A549 (cell line): ENCODE measurements at regions not wholly inside any gene's neighbourhood (a gene's known extent, or its start where the extent isn't known, plus 50 kb on each side); places are given as distances from the start of the nearest gene placed in this dataset.

Experiments used
- ATAC-seq, 2 experiments: fragments of 200-7000 bp in 1 of 2; fragments of >200 bp in 1 of 2; cut with Nextera tagmentation in 1 of 2; cut with Tn5 transposase in 1 of 2; 3 replicates each; pipeline versions ENCODE4 v1.8.0 to v1.9.1; 2018 to 2020; ENCODE audit warnings: mild to moderate bottlenecking in 1 of 2, moderate library complexity in 1 of 2
- CTCF ChIA-PET: fragments of 300-600 bp; sonication (Branson Sonifier 250); formaldehyde crosslinking; extraction: SDS; loops from one replicate; lab custom pipeline; 2021; ENCODE audit warnings: antibody characterized with exemption, inconsistent platforms; lab: Yijun Ruan, JAX
- POLR2A ChIA-PET: fragments of 350-600 bp; formaldehyde crosslinking; extraction: SDS; loops from one replicate; lab custom pipeline; 2021; ENCODE audit warnings: antibody characterized with exemption, inconsistent platforms; lab: Yijun Ruan, JAX
- DNase-seq, 2 experiments: peaks; one replicate each; pipeline versions ENCODE4 v3.0.0 to v3.0.0-alpha.2; 2011 to 2016; ENCODE audit warnings: low read depth in 1 of 2, low spot score in 1 of 2
- FAIRE-seq: peaks from 2 replicates; lab custom pipeline; 2011; peaks lifted over from hg19 to GRCh38; lab: Jason Lieb, UNC
- H3K27ac ChIP-seq, 2 experiments: fragments of >200 bp; sonication (Bioruptor Twin); formaldehyde crosslinking; 3 replicates each; pipeline ENCODE4 v1.5.1; 2016 to 2017
- H3K4me1 ChIP-seq: fragments of >200 bp; sonication (Bioruptor Twin); formaldehyde crosslinking; 3 replicates; pipeline ENCODE4 v1.6.1; 2016
- H3K4me2 ChIP-seq: fragments of >200 bp; sonication (Bioruptor Twin); formaldehyde crosslinking; 3 replicates; pipeline ENCODE4 v1.6.1; 2016
- H3K4me3 ChIP-seq: fragments of >200 bp; sonication (Bioruptor Twin); formaldehyde crosslinking; 3 replicates; pipeline ENCODE4 v1.5.1; 2016
- H3K9me3 ChIP-seq: fragments of >200 bp; sonication (Bioruptor Twin); formaldehyde crosslinking; 3 replicates; pipeline ENCODE4 v1.6.1; 2016
- BHLHE40 ChIP-seq: IDR thresholded peaks from 2 replicates; pipeline ENCODE4 v1.6.1; 2012; ENCODE audit warnings: low read depth, low read length, inconsistent platforms
- CEBPB ChIP-seq, 2 experiments: fragments of >200 bp in 1 of 2; sonication (Bioruptor Twin) in 1 of 2; formaldehyde crosslinking in 1 of 2; IDR thresholded peaks; 2 replicates each; pipeline ENCODE4 v1.6.1; 2012 to 2016
- CHD2 ChIP-seq: fragments of 150-350 bp; IDR thresholded peaks from 2 replicates; pipeline ENCODE4 v1.6.1; 2014; ENCODE audit warnings: low read length; ENCODE audit not compliant: partially characterized antibody
- CHD4 ChIP-seq: fragments of 200-600 bp; sonication (generic); IDR thresholded peaks from 2 replicates; pipeline ENCODE4 v1.6.1; 2016; ENCODE audit warnings: antibody characterized with exemption, mild to moderate bottlenecking, borderline replicate concordance
- EHMT2 ChIP-seq: fragments of 200-600 bp; sonication (generic); IDR thresholded peaks from 2 replicates; pipeline ENCODE4 v1.6.1; 2016; ENCODE audit warnings: antibody characterized with exemption, low read depth, mild to moderate bottlenecking, moderate library complexity
- ELK1 ChIP-seq: fragments of 150-350 bp; IDR thresholded peaks from 2 replicates; pipeline ENCODE4 v1.6.1; 2014; ENCODE audit warnings: low read depth, mild to moderate bottlenecking, low read length
- ESRRA ChIP-seq: fragments of 150-350 bp; IDR thresholded peaks from 2 replicates; pipeline ENCODE4 v1.6.1; 2014; ENCODE audit warnings: mild to moderate bottlenecking, low read length, borderline replicate concordance
- HOXB5 ChIP-seq: fragments of 250-450 bp; sonication (Bioruptor Pico); IDR thresholded peaks from 2 replicates; pipeline ENCODE4 v1.5.0; 2020; ENCODE audit warnings: mild to moderate bottlenecking, moderate library complexity
- JUN ChIP-seq, 2 experiments: fragments of >200 bp; sonication (Bioruptor Twin); formaldehyde crosslinking; IDR thresholded peaks; 2 replicates in 1 of 2; 3 replicates in 1 of 2; pipeline ENCODE4 v1.6.1; 2016 to 2017
- KDM1A ChIP-seq: fragments of 200-600 bp; sonication (generic); IDR thresholded peaks from 2 replicates; pipeline ENCODE4 v1.6.1; 2016; ENCODE audit warnings: low read depth, mild to moderate bottlenecking
- MAFK ChIP-seq: fragments of 450-650 bp; IDR thresholded peaks from 2 replicates; pipeline ENCODE4 v1.6.1; 2014; ENCODE audit not compliant: partially characterized antibody
- NPAS2 ChIP-seq: fragments of 250-450 bp; sonication (Bioruptor Pico); IDR thresholded peaks from 2 replicates; pipeline ENCODE4 v1.8.0; 2022; ENCODE audit warnings: mild to moderate bottlenecking, moderate library complexity, borderline replicate concordance
- POLR2AphosphoS2 ChIP-seq: conservative IDR thresholded peaks from 2 replicates; pipeline ENCODE4 v1.6.1; 2012; ENCODE audit warnings: low read length, improper control_type of control experiment, inconsistent platforms
- RFX5 ChIP-seq: fragments of 450-650 bp; IDR thresholded peaks from 2 replicates; pipeline ENCODE4 v1.7.1; 2014; ENCODE audit warnings: antibody characterized with exemption, mild to moderate bottlenecking, moderate library complexity
- RNF2 ChIP-seq: fragments of 200-600 bp; sonication (generic); IDR thresholded peaks from 2 replicates; pipeline ENCODE4 v1.6.1; 2016; ENCODE audit warnings: low read depth, mild to moderate bottlenecking, antibody characterized with exemption, moderate library complexity, borderline replicate concordance
- SMC3 ChIP-seq: fragments of >200 bp; sonication (Bioruptor Twin); formaldehyde crosslinking; IDR thresholded peaks from 3 replicates; pipeline ENCODE4 v1.6.1; 2018; ENCODE audit warnings: inconsistent platforms
- TFCP2L1 ChIP-seq: fragments of 250-450 bp; sonication (Bioruptor Pico); IDR thresholded peaks from 2 replicates; pipeline ENCODE4 v1.5.0; 2021; ENCODE audit warnings: mild to moderate bottlenecking
- ZNF302 ChIP-seq: fragments of 250-450 bp; sonication (Bioruptor Pico); IDR thresholded peaks from 2 replicates; pipeline ENCODE4 v1.9.0; 2021; ENCODE audit warnings: inconsistent platforms, mild to moderate bottlenecking, moderate library complexity
- WGBS: methylation state at CpG from one replicate; pipeline ENCODE4 v1.1.6; 2017; ENCODE audit errors: missing lambda C conversion rate; 5-methylcytosine and 5-hydroxymethylcytosine counted together
- TF ChIP-seq, protein P1 (sequence below): fragments of >200 bp; sonication (Bioruptor Twin); formaldehyde crosslinking; IDR thresholded peaks from 3 replicates; pipeline ENCODE4 v1.5.1; 2016
- TF ChIP-seq, protein P2 (sequence below): IDR thresholded peaks from 2 replicates; pipeline ENCODE4 v1.6.1; 2012
- TF ChIP-seq, protein P3 (sequence below): IDR thresholded peaks from 2 replicates; pipeline ENCODE4 v1.6.1; 2012; ENCODE audit warnings: low read depth, borderline replicate concordance

GRCh38 chr6:144951730-144952437, 666.7 kb downstream of the UTRN start:
- FAIRE-seq (no peak), ATAC-seq (no peak)
- no peak overlapping the region for H3K27ac ChIP-seq
- WGBS: 82% methylated on average over 3 of the region's 3 CpGs
- POLR2A ChIA-PET: no interaction called here
- CTCF ChIA-PET: no interaction called here
- H3K4me1 ChIP-seq: peaks cover 20% of the 10 kb centered on the region; the same call in 2 of the 3 replicates
- TF ChIP-seq RFX5 (no peak), KDM1A (no peak), JUN (IDR thresholded peaks at IDR 0.05) (no peak), HOXB5 (CRISPR knock-in tag) (no peak), ESRRA (no peak)
- TF ChIP-seq, protein P1, sequence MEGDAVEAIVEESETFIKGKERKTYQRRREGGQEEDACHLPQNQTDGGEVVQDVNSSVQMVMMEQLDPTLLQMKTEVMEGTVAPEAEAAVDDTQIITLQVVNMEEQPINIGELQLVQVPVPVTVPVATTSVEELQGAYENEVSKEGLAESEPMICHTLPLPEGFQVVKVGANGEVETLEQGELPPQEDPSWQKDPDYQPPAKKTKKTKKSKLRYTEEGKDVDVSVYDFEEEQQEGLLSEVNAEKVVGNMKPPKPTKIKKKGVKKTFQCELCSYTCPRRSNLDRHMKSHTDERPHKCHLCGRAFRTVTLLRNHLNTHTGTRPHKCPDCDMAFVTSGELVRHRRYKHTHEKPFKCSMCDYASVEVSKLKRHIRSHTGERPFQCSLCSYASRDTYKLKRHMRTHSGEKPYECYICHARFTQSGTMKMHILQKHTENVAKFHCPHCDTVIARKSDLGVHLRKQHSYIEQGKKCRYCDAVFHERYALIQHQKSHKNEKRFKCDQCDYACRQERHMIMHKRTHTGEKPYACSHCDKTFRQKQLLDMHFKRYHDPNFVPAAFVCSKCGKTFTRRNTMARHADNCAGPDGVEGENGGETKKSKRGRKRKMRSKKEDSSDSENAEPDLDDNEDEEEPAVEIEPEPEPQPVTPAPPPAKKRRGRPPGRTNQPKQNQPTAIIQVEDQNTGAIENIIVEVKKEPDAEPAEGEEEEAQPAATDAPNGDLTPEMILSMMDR: no peak
- TF ChIP-seq, all 56 proteins: peak for 0
- DNase-seq: no peak
- no peak overlapping the region for H3K4me2 ChIP-seq
- no peaks in the 10 kb centered on the region for H3K9me3 ChIP-seq
- no peak overlapping the region for H3K4me3 ChIP-seq

DNA sequence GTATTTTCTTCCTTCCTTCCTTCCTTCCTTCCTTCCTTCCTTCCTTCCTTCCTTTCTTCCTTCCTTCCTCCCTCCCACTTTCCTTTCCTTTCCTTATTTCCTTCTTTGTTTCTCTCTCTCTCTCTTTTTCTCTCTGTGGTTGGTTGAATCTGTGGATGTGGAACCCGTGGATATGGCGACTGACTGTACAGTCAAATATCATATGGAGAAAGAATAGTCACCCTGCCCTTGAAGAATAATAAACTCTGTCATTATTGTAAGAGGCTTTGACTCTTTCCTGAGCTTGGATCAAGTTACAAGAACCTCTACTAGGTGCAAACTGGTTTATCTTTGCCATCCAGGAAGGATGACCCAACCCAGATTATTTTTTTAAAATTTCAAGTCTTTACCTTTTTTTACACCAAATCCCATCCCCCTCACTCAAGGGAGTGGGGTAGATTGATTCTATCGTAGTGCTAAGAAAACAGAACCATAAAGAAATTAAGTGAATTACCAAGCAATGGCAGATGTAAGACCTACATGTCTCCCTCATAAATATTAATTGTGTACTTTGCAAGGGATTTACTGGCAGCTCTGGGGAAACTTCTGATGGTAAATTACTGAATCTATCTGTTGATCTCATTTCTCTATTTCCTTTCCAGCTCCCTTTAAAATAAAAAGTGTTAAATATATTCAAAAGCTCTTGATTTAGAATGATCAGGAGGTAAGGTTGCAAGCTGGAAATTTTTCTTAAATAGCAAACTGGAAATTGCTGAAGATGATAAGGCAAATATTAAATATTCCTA, 667.5 kb downstream of the UTRN start:
- ChIA-PET CTCF (no interaction called here), POLR2A (no interaction called here)
- no peak for FAIRE-seq
- ATAC-seq: no peak
- WGBS: 89% methylated on average over 3 of the region's 3 CpGs
- Histone ChIP-seq H3K9me3 (no peaks in the 10 kb centered on the region), H3K27ac (no peak overlapping the region), H3K4me3 (no peak overlapping the region), H3K4me1 (peaks cover 28% of the 10 kb centered on the region; the same call in 2 of the 3 replicates), H3K4me2 (no peak overlapping the region)
- TF ChIP-seq CEBPB (IDR thresholded peaks at IDR 0.05) (no peak), MAFK (no peak), SMC3 (no peak), CHD4 (no peak), RNF2 (no peak), TFCP2L1 (CRISPR knock-in tag) (no peak), NPAS2 (CRISPR knock-in tag) (no peak), ELK1 (no peak), BHLHE40 (no peak), EHMT2 (no peak), POLR2AphosphoS2 (no peak), ZNF302 (no peak), CHD2 (no peak)
- TF ChIP-seq, protein P2, sequence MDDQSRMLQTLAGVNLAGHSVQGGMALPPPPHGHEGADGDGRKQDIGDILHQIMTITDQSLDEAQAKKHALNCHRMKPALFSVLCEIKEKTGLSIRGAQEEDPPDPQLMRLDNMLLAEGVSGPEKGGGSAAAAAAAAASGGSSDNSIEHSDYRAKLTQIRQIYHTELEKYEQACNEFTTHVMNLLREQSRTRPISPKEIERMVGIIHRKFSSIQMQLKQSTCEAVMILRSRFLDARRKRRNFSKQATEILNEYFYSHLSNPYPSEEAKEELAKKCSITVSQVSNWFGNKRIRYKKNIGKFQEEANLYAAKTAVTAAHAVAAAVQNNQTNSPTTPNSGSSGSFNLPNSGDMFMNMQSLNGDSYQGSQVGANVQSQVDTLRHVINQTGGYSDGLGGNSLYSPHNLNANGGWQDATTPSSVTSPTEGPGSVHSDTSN: no peak
- TF ChIP-seq, protein P1: no peak
- TF ChIP-seq, protein P3, sequence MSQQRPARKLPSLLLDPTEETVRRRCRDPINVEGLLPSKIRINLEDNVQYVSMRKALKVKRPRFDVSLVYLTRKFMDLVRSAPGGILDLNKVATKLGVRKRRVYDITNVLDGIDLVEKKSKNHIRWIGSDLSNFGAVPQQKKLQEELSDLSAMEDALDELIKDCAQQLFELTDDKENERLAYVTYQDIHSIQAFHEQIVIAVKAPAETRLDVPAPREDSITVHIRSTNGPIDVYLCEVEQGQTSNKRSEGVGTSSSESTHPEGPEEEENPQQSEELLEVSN: no peak
- no peak for DNase-seq
